ENCODE measurements at regions not wholly inside any gene's neighbourhood (a gene's known extent, or its start where the extent isn't known, plus 50 kb on each side); places are given as distances from the start of the nearest gene placed in this dataset.

GRCh38 chr13:65330287-65330686, 1899.8 kb downstream of the PCDH9 start:
- no peak for TF ChIP-seq CTCF (IDR thresholded peaks at IDR 0.05; ENCODE audit: insufficient read depth, low read length, poor library complexity, severe bottlenecking)
- TF ChIP-seq EZH2phosphoT487 (conservative IDR thresholded peaks at IDR 0.05; ENCODE audit: low read length): no peak

Measured in SU-DHL-6 (cell line).